Brain microvascular endothelial cell (primary cell): ENCODE measurements at regions not wholly inside any gene's neighbourhood (a gene's known extent, or its start where the extent isn't known, plus 50 kb on each side); places are given as distances from the start of the nearest gene placed in this dataset.

ENCODE experiments used
- DNase-seq: peaks from one replicate; pipeline ENCODE4 v3.0.0-alpha.2; 2020
- H3K27ac ChIP-seq: fragments of 250-450 bp; sonication (Bioruptor Pico); 2 replicates; pipeline ENCODE4 v1.5.1; 2020; ENCODE audit warnings: mild to moderate bottlenecking, moderate library complexity
- H3K27me3 ChIP-seq: fragments of 250-450 bp; sonication (Bioruptor Pico); replicated peaks from 2 replicates; pipeline ENCODE4 v1.5.1; 2020; ENCODE audit warnings: mild to moderate bottlenecking
- H3K36me3 ChIP-seq: fragments of 250-450 bp; sonication (Bioruptor Pico); replicated peaks from 2 replicates; pipeline ENCODE4 v1.5.1; 2020; ENCODE audit warnings: mild to moderate bottlenecking
- H3K4me3 ChIP-seq: 2 replicates; pipeline ENCODE4 v1.5.1; 2011; ENCODE audit warnings: low read depth, mild to moderate bottlenecking, control low read depth, low read length, moderate library complexity
- CTCF ChIP-seq: IDR thresholded peaks from 2 replicates; pipeline ENCODE4 v1.5.1; 2011; ENCODE audit warnings: low read depth, mild to moderate bottlenecking, moderate library complexity, low read length, control low read depth, inconsistent platforms; ENCODE audit errors: missing control alignments
- in situ Hi-C: cut with HindIII; loops from 2 replicates; pipeline ENCODE4 v1.10.0; 2017; ENCODE audit warnings: low sequenced_read_pairs, low pct_ligation_motif_present

GRCh38 chr19:31436121-31436776, 87.0 kb upstream of the TSHZ3 start:
- Histone ChIP-seq H3K27ac (no peak overlapping the region), H3K27me3 (no peaks in the 10 kb centered on the region), H3K4me3 (no peak overlapping the region), H3K36me3 (no peaks in the 10 kb centered on the region)
- no peak for DNase-seq
- TF ChIP-seq CTCF = no peak
- in situ Hi-C loops = no loop called here

GRCh38 chr19:31438401-31439269, 89.4 kb upstream of the TSHZ3 start:
- TF ChIP-seq CTCF = no peak
- no peak overlapping the region for H3K4me3 ChIP-seq
- in situ Hi-C loops = no loop called here
- DNase-seq = no peak
- no peaks in the 10 kb centered on the region for H3K36me3 ChIP-seq
- H3K27ac ChIP-seq = no peak overlapping the region
- H3K27me3 ChIP-seq = no peaks in the 10 kb centered on the region

GRCh38 chr19:31439270-31439573, 90.0 kb upstream of the TSHZ3 start:
- no peaks in the 10 kb centered on the region for H3K27me3 ChIP-seq
- TF ChIP-seq CTCF = no peak
- no peak overlapping the region for H3K27ac ChIP-seq
- DNase-seq = no peak
- no peaks in the 10 kb centered on the region for H3K36me3 ChIP-seq
- in situ Hi-C loops = no loop called here
- H3K4me3 ChIP-seq = no peak overlapping the region

- in situ Hi-C loops = no loop called here
- DNase-seq = no peak
- no peak for TF ChIP-seq CTCF
Observed at GRCh38 chr19:31444931-31445330, 95.7 kb upstream of the TSHZ3 start.

GRCh38 chr19:31445406-31445805, 96.2 kb upstream of the TSHZ3 start:
- no peak for TF ChIP-seq CTCF
- no peak overlapping the region for H3K27ac ChIP-seq
- in situ Hi-C loops = no loop called here
- H3K27me3 ChIP-seq = no peaks in the 10 kb centered on the region
- DNase-seq = no peak
- H3K4me3 ChIP-seq = no peak overlapping the region
- no peaks in the 10 kb centered on the region for H3K36me3 ChIP-seq

More at GRCh38 chr19:31444931-31445330, 95.7 kb upstream of the TSHZ3 start:
- Histone ChIP-seq H3K27ac (no peak overlapping the region), H3K4me3 (no peak overlapping the region), H3K27me3 (no peaks in the 10 kb centered on the region), H3K36me3 (no peaks in the 10 kb centered on the region)
